CD4-positive, alpha-beta T cell (primary cell): ENCODE measurements at regions not wholly inside any gene's neighbourhood (a gene's known extent, or its start where the extent isn't known, plus 50 kb on each side); places are given as distances from the start of the nearest gene placed in this dataset.

Experiments used
- ATAC-seq: fragments of 200-7000 bp; cut with Tn5 transposase; one replicate; pipeline ENCODE4 v1.10.0; 2022; ENCODE audit warnings: mild to moderate bottlenecking; ENCODE audit not compliant: poor library complexity
- CTCF ChIA-PET: fragments of 350-600 bp; sonication (Branson Sonifier 250); formaldehyde crosslinking; loops from one replicate; lab custom pipeline; 2021; ENCODE audit warnings: antibody characterized with exemption, inconsistent platforms; lab: Charles Lee
- POLR2A ChIA-PET: fragments of 350-600 bp; sonication (Branson Sonifier 250); formaldehyde crosslinking; loops from one replicate; lab custom pipeline; 2021; ENCODE audit warnings: antibody characterized with exemption, inconsistent platforms; lab: Charles Lee
- DNase-seq, 14 experiments: peaks; one replicate each; pipeline ENCODE4 v3.0.0-alpha.2; 2013 to 2020; ENCODE audit warnings: mixed read lengths in 2 of 14
- H3K27ac ChIP-seq, 2 donors: one replicate each; pipeline versions ENCODE4 v1.5.1 to v1.7.0; 2013; ENCODE audit warnings: low read length in 2 of 2, low read depth in 1 of 2, mild to moderate bottlenecking in 1 of 2
- H3K27me3 ChIP-seq, 2 experiments: 1 replicate in 1 of 2; 2 replicates in 1 of 2; pipeline versions ENCODE4 v1.6.1 to v1.7.0; 2013; ENCODE audit warnings: low read length in 2 of 2, control low read depth in 1 of 2, mild to moderate bottlenecking in 1 of 2, moderate library complexity in 1 of 2; ENCODE audit not compliant: insufficient read depth in 2 of 2, control insufficient read depth in 1 of 2
- H3K36me3 ChIP-seq: one replicate; pipeline ENCODE4 v1.6.1; 2013; ENCODE audit warnings: low read length, control low read depth; ENCODE audit not compliant: insufficient read depth
- H3K4me1 ChIP-seq: one replicate; pipeline ENCODE4 v1.6.1; 2013; ENCODE audit warnings: low read length, control low read depth; ENCODE audit not compliant: insufficient read depth
- H3K4me3 ChIP-seq: one replicate; pipeline ENCODE4 v1.5.1; 2013; ENCODE audit warnings: mild to moderate bottlenecking, low read length, moderate library complexity
- H3K9me3 ChIP-seq, 2 experiments: 1 replicate in 1 of 2; 2 replicates in 1 of 2; pipeline versions ENCODE4 v1.6.1 to v1.7.0; 2013; ENCODE audit warnings: low read length in 2 of 2, mild to moderate bottlenecking in 2 of 2, control low read depth in 1 of 2, moderate library complexity in 1 of 2; ENCODE audit not compliant: control insufficient read depth in 1 of 2, insufficient read depth in 1 of 2
- H3K27ac Mint-ChIP-seq: one replicate; pipeline ENCODE4 v1.8.0; 2020; ENCODE audit warnings: mixed read lengths
- H3K27me3 Mint-ChIP-seq: one replicate; pipeline ENCODE4 v1.8.0; 2021; ENCODE audit warnings: mixed read lengths
- H3K36me3 Mint-ChIP-seq: one replicate; pipeline ENCODE4 v1.8.0; 2021; ENCODE audit warnings: low read depth, mixed read lengths
- H3K4me1 Mint-ChIP-seq: one replicate; pipeline ENCODE4 v1.8.0; 2021; ENCODE audit warnings: low read depth, mixed read lengths
- H3K4me3 Mint-ChIP-seq: one replicate; pipeline ENCODE4 v1.8.0; 2020; ENCODE audit warnings: mild to moderate bottlenecking, mixed read lengths
- H3K9me3 Mint-ChIP-seq: one replicate; pipeline ENCODE4 v1.8.0; 2020; ENCODE audit warnings: mixed read lengths
- intact Hi-C, 2 experiments: fragments of 100-400 bp; cut with DNase I in 1 of 2; cut with micrococcal nuclease in 1 of 2; formaldehyde crosslinking; loops; one replicate each; pipeline versions ENCODE4 v1.15.1 to v1.9.0; 2023 to 2025; cut with DNase I, micrococcal nuclease
- TF ChIP-seq, protein P1 (sequence below): fragments of 200-600 bp; IDR thresholded peaks from one replicate; pipeline ENCODE4 v1.8.0; 2022; ENCODE audit warnings: antibody characterized with exemption, mild to moderate bottlenecking

DNA sequence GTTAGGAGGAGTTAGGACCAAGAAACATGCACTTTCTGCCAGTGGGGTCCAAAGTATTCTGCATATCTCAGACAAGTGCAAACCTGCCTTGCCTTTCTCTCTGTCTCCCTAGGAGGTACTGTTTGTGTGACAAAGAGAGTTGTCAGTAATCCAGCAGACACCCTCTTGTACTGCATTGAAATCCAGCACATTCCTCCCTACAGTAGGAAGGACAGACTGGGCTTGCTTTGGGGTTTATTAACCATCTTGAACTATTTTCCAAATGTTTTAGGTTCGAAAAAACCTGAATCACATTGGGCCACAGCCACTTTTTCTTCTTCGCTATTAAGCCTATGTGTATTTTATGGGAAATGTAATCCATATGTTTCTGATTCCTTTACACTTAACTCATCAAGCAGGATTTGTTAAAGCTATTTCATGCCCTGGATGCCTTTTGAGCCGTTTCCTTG is 204.2 kb upstream of the KCNJ16 start:
- no peaks in the 10 kb centered on the region for H3K27me3 ChIP-seq
- no peak overlapping the region for H3K27ac ChIP-seq
- H3K27me3 Mint-ChIP-seq = no peaks in the 10 kb centered on the region
- peaks cover 0 to 8% of the 10 kb centered on the region in 2 experiments for H3K9me3 ChIP-seq
- peaks cover 5% of the 10 kb centered on the region for H3K9me3 Mint-ChIP-seq
- POLR2A ChIA-PET = no interaction called here
- intact Hi-C loops = no loop called here
- H3K4me3 ChIP-seq = no peak overlapping the region
- ATAC-seq (no peak), DNase-seq (no peak)
- CTCF ChIA-PET = interaction anchor here (0.6 kb wide), 1 partner anchor 1324 kb away, joined by 3 read pairs; no protein-coding TSS in a partner anchor
- H3K4me1 Mint-ChIP-seq = no peaks in the 10 kb centered on the region
- H3K27ac Mint-ChIP-seq = no peak overlapping the region
- no peaks in the 10 kb centered on the region for H3K36me3 ChIP-seq
- no peak overlapping the region for H3K4me3 Mint-ChIP-seq
- no peaks in the 10 kb centered on the region for H3K36me3 Mint-ChIP-seq
- TF ChIP-seq, protein P1, sequence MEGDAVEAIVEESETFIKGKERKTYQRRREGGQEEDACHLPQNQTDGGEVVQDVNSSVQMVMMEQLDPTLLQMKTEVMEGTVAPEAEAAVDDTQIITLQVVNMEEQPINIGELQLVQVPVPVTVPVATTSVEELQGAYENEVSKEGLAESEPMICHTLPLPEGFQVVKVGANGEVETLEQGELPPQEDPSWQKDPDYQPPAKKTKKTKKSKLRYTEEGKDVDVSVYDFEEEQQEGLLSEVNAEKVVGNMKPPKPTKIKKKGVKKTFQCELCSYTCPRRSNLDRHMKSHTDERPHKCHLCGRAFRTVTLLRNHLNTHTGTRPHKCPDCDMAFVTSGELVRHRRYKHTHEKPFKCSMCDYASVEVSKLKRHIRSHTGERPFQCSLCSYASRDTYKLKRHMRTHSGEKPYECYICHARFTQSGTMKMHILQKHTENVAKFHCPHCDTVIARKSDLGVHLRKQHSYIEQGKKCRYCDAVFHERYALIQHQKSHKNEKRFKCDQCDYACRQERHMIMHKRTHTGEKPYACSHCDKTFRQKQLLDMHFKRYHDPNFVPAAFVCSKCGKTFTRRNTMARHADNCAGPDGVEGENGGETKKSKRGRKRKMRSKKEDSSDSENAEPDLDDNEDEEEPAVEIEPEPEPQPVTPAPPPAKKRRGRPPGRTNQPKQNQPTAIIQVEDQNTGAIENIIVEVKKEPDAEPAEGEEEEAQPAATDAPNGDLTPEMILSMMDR = no peak
- H3K4me1 ChIP-seq = no peaks in the 10 kb centered on the region

DNA sequence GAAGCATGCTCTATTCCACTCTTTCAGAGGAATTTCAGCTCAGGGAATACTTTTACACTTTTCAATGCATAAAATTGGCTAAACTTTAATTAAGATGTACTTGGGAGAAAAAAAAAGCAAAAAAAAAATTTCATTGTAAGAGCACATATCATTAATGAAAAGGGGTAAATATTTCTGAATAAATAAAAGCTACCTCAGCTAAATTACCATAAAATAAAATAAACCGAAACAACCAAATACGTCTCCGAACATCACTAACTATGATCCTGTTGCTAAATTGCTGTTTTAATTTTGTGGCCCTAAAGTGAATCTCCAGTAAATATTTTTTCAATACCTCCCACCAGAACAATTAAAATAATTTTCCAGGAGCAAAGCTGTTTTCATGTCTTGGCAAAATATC is 203.7 kb upstream of the KCNJ16 start:
- no peaks in the 10 kb centered on the region for H3K27me3 Mint-ChIP-seq
- H3K36me3 Mint-ChIP-seq = no peaks in the 10 kb centered on the region
- no peaks in the 10 kb centered on the region for H3K4me1 Mint-ChIP-seq
- no peak overlapping the region for H3K27ac ChIP-seq
- H3K36me3 ChIP-seq = no peaks in the 10 kb centered on the region
- ATAC-seq = no peak
- no peak overlapping the region for H3K27ac Mint-ChIP-seq
- TF ChIP-seq, protein P1 = no peak
- H3K27me3 ChIP-seq = no peaks in the 10 kb centered on the region
- intact Hi-C loops = no loop called here
- no peak for DNase-seq
- H3K9me3 ChIP-seq = peaks cover 0 to 8% of the 10 kb centered on the region in 2 experiments
- ChIA-PET CTCF (interaction anchor here (0.6 kb wide), 1 partner anchor 1323 kb away, joined by 3 read pairs; no protein-coding TSS in a partner anchor), POLR2A (no interaction called here)
- H3K4me1 ChIP-seq = no peaks in the 10 kb centered on the region
- peaks cover 5% of the 10 kb centered on the region for H3K9me3 Mint-ChIP-seq
- H3K4me3 ChIP-seq = no peak overlapping the region
- no peak overlapping the region for H3K4me3 Mint-ChIP-seq

DNA sequence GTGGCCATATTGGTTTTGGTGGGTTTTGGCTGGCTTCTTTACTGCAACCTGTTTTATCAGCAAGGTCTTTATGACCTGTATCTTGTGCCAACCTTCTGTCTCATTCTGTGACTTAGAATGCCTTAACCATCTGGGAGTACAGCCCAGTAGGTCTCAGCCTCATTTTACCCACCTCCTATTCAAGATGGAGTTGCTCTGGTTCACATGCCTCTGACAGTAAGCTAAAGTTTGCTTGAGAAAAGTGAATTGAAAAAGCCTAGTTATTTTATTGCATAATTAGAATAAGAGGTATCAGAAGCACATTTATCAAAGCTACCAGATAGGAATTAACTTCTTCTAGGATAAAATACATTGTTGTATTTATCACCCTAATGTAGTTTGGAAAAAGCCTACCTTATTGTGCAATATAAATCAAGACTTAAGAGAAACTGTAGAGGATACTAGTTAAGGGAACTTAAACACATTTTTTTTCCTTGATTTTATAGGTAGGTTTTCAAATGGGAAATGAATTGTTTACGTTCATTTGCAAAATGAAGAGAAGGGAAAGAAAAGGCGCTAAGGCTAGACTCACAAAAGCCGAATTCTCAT is 202.3 kb upstream of the KCNJ16 start:
- Mint-ChIP-seq H3K27ac (no peak overlapping the region), H3K9me3 (peaks cover 5% of the 10 kb centered on the region), H3K4me1 (no peaks in the 10 kb centered on the region), H3K36me3 (no peaks in the 10 kb centered on the region), H3K4me3 (no peak overlapping the region), H3K27me3 (no peaks in the 10 kb centered on the region)
- ChIA-PET CTCF (no interaction called here), POLR2A (no interaction called here)
- intact Hi-C loops = no loop called here
- Histone ChIP-seq H3K4me3 (no peak overlapping the region), H3K36me3 (no peaks in the 10 kb centered on the region), H3K4me1 (no peaks in the 10 kb centered on the region), H3K9me3 (peaks cover 0 to 5% of the 10 kb centered on the region in 2 experiments), H3K27me3 (no peaks in the 10 kb centered on the region), H3K27ac (no peak overlapping the region)
- TF ChIP-seq, protein P1 = no peak
- DNase-seq = no peak
- ATAC-seq = no peak
